ENCODE measurements at regions not wholly inside any gene's neighbourhood (a gene's known extent, or its start where the extent isn't known, plus 50 kb on each side); places are given as distances from the start of the nearest gene placed in this dataset.

DNA sequence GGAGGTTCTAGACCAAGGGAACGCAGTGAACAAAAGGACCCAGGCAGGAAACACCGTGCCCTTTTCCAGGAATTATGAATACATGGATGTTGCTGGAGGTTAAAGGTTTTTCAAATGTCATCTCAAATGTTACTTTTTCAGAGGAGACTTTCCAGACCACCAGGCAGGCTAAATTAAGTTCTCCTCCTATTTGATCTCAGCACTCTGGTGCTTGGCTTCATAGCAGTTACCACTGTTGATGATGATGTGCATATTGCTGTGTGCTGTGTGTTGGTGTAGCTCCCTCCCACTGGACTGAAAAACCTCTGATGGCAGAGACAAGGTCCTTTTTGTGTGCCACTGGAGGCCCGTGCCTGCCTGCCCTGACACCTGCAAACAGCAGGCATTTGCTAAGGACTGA is 137.3 kb upstream of the PTPRM start:
- no peak for DNase-seq

GRCh38 chr18:7436166-7436565 is 130.9 kb upstream of the PTPRM start:
- no peak for DNase-seq

- DNase-seq: no peak
These were observed 129.2 kb upstream of the PTPRM start for GRCh38 chr18:7437870-7438269.

- no peak for DNase-seq
These were observed 128.5 kb upstream of the PTPRM start for GRCh38 chr18:7438646-7439045.

DNA sequence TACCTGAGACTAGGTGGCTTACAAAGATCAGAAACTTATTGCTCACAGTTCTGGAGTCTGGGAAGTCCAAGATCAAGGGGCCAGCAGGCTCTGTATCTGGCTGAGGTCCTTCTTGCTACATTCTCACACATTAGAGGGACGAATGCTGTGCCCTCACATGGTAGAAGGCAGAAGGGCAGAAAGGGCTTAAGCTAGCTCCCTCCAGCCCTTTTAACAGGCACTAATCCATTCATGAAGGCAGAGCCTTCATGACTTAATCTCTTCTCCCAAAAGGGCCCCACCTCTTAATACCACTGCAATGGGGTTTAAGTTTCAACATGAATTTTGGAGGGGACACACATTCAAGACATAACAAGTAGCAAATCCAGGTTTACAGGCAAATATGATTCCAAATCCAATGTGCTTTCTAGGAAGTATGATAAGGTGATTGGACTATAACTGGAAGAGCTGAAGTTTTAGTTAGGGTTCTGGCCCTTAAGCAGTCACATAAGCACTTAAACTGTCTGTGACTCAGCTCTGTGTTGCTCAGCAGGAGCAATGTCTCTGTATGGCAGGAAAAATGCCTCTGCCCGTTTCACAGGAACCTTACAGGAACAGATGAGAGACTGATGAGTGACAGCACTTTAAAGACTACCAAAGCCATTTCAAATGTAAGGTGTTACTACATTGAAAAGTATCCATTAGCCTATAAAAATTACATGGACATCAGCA is 119.6 kb upstream of the PTPRM start:
- DNase-seq: no peak

DNA sequence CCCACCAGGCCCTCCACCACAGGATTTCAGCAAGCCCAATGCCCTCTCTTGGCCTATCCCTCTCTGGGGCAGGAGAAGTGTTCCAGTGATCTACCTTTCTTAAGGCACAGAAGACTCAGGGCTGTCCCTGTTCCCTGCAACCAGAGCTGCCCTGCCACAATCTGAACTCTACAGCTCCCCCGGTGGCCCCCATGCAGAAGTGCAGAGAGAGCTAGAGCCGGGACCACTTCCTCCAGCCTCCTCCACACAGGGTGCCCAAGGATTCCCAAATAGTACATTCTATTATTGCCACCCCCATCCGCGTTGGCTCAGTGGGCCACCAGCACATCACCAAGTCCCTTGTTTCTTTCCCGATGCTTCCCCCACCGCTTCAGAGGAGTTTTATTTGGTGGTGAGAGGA is 114.8 kb upstream of the PTPRM start:
- DNase-seq: peak; percentile 71

DNA sequence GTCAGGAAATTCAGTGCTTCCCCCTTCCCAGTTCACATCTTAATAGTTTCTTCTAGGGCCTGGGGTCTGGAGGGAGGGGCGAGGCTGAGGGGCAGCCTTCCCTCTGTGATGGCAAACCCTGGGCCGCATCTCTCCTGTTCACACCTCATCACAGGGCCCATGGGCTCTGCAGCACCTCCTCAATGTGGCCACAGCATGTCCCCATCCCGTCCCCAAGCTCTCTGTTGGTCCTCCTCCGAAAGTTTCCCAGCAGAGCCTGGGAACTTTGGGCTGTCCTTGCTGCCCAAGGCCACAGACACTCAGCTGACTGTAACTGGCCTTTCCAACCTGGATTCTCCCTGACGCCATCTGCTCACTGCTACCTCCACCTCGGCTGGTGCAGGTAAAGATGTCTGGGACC is 112.7 kb upstream of the PTPRM start:
- DNase-seq: no peak

DNA sequence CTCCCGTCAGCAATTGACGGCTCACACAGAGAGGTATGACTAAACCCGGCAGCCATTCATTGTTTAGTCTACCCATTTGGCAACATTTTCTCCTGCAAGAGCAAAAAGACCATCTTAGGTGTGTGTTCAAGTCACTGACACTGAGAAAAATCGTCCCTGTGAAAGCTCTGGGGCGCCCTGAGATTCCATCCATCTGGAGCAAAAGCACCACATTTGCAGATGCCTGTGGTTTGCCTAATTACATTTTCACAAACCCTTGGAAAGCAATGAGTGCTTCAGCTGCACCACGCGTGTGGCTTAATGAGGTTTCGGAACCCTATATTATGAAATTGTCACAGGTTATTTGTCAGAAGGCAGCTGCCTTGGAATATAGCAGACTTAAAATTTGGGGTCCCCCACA is 110.7 kb upstream of the PTPRM start:
- no peak for DNase-seq

- DNase-seq: no peak
These were observed 109.9 kb upstream of the PTPRM start for GRCh38 chr18:7457262-7457661.

GRCh38 chr18:7458884-7459283 is 108.2 kb upstream of the PTPRM start:
- DNase-seq: no peak

GRCh38 chr18:7459851-7460770 is 107.0 kb upstream of the PTPRM start:
- no peak for DNase-seq

GRCh38 chr18:7464245-7464966 is 102.7 kb upstream of the PTPRM start:
- DNase-seq: no peak

DNA sequence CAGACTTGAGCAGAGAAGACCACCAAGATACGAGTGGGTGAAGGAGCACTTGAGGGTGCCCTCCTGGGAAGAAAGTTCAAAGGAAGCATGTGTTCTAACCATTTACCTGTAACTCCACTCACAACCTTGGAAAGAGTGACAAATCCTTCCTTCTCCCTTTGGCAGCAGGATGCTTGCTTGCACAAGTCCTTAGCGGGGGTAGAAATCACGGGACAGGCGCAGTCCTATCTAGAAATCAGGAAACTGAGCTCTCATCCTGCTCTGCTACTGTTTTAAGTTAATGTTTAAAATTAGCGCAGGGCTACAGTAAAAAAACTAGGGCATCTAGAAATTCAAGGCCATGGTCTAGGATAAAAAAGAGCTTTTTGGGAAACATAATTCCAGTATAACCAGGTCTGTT is 100.9 kb upstream of the PTPRM start:
- no peak for DNase-seq

DNA sequence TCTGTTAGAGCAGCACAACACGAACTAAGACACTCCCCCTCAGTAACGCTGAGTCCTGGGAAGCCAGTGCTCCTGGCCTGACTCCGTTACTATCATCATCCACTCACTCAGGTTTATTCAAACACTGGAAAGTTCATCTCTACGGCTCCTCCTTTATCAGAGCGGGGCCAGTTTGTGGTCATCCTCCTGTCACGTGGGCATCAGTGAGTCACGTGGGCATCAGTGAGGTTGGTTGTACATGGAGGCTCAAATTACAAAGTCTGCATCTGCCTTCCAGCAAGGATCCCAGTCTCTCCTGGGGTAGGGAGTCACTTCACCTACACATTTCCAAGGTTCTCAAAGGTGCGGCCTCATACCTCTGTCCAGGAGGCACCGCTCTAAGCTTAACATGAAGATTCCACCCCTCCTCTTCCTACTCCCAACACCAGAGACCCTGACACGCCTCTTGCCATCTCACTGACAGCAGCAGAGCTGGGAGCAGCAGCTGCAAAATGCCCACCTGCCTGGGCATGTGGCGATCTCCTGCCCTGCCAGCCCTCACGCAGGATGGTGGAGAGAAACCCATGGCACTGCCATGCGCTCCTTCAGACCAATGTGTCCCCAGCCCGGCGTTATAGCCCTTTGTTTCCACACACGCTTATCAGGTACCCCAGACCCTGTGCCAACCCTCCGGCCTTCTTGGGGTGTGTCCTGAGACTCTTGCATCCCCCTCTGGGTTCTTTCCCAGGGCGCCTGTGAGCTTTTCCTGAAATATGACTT is 99.2 kb upstream of the PTPRM start:
- peak; percentile 64 for DNase-seq

- DNase-seq: no peak
These were observed 97.0 kb upstream of the PTPRM start for GRCh38 chr18:7470101-7470500.

DNA sequence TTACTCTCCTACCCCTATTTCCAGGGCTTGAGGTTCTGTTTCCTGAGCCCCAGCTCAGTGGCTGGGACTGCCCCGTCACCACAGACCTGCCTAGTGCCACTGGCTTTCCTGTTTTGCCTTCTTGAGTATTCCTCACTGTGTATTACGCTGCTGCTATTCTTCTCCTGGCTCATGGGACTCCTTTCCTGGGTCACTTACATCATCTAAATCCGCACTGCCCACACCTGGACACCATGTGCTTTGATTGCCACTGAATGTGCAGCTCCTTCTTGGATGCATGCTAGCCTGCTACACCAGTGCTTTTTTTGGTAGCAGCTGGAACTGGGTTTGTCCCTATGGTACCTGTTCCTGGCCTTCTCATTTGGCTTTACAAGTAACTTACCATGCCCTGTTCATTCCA is 96.6 kb upstream of the PTPRM start:
- DNase-seq: no peak

GRCh38 chr18:7476386-7476785 is 90.7 kb upstream of the PTPRM start:
- DNase-seq: no peak

DNA sequence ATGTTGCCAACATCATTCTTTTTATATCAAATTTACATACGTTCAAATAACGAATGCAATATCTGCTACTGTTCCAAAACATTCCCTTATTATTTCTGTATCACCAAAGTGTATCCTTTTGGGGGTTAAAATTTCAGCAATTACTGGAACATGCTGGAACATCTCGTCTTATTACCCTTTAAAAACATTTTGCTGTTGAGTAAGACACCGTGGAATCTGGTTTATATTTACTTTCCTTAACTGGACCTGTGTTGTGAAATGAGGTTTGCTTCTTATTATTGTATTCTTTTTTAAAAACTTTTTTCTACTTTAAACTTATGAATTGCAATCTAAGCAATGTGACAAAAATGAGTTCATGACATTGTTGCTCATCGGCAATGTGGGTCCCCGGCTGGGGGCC is 87.4 kb upstream of the PTPRM start:
- no peak for DNase-seq

DNA sequence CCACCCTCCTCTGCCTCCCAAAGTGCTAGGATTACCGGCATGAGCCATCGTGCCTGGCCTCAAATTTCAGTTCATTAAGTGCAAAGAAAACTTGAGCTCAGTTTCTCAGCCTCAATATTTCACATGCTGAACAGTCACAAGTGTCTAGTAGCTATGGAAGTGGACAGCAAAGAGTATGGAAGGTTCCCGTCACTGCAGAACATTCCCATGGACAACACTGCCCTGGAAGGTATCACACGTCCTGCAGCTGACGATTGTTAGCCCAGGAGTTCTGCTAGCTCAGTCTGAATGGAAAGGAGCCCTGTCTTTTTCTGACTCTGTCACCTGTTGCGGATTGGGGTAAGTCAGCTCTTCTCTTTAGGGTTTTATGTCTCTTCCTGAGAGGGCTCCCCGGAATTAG is 86.2 kb upstream of the PTPRM start:
- DNase-seq: no peak

- no peak for DNase-seq
These were observed 84.8 kb upstream of the PTPRM start for GRCh38 chr18:7482342-7482741.

DNA sequence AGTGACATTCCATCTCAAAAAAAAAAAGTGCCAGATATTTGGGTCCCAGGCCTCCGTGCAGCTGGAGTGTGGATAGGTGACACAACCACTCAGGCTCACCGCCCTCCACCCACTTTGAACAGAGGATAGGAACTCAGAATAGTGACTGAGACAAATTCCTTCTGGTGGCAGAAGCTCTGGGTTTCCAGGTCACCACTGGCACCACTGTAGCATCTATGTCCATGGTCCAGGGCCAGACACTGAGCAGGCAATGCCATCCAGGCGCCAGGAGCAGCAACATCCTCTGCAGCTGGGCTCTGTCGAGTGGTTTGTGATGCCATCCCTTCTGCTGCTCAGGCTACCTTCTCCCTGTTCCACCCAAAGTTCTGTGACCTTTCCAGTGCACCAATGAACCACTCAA is 81.5 kb upstream of the PTPRM start:
- no peak for DNase-seq

DNA sequence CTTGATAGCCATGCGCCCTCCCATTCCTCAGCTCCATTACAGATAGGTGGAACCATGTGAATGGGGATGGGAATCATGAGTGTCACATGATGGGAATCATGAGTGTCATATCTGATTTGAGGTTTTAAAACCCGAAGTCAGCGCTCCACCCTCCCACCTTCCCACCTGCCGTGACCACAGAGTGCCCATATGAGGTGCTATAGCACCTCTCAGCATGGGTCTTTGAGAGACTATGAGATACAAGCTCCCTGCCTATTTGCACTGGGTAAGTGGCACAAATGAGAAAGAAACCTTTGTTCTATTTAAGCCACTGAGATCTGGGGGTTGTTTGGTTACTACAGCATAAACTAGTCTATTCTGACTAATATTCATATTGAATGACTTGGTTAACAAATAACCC is 78.5 kb upstream of the PTPRM start:
- no peak for DNase-seq

DNA sequence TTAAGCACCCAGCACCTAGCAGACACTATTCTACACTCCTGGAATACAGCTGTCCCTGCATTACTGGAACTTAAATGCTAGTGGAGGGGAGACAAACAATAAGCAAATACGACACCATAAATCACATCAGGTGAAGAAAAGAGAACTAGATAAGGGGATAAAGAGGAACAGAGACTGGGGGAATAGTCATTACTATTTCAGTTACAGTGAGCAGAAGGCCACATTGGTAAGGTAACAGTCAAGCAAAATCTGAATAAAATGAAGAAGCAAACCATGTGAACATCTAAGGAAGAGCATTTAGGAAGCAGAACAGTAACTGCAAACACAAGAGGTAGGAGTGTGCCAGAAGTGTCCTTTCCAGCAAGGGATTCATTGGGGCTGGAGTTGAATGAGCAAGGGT is 77.0 kb upstream of the PTPRM start:
- DNase-seq: no peak
